Transverse colon (tissue), 4 donors: ENCODE measurements at regions not wholly inside any gene's neighbourhood (a gene's known extent, or its start where the extent isn't known, plus 50 kb on each side); places are given as distances from the start of the nearest gene placed in this dataset.

Experiments used
- CTCF ChIP-seq, 5 experiments: fragments of 200-600 bp in 3 of 5; fragments of 450-650 bp in 2 of 5; sonication (generic) in 3 of 5; IDR thresholded peaks; 1 replicate in 2 of 5; 2 replicates in 3 of 5; pipeline ENCODE4 v1.5.1; 2016 to 2017; ENCODE audit warnings: antibody characterized with exemption in 5 of 5, inconsistent platforms in 3 of 5, mild to moderate bottlenecking in 2 of 5, moderate library complexity in 1 of 5
- EP300 ChIP-seq: sonication (generic); formaldehyde crosslinking; IDR thresholded peaks from one replicate; pipeline ENCODE4 v1.6.1; 2017; ENCODE audit warnings: antibody characterized with exemption, low read depth
- POLR2A ChIP-seq: fragments of 450-650 bp; IDR thresholded peaks from one replicate; pipeline ENCODE4 v1.6.1; 2016; ENCODE audit warnings: antibody characterized with exemption, mild to moderate bottlenecking, moderate library complexity
- POLR2AphosphoS5 ChIP-seq, 3 donors: sonication (generic); formaldehyde crosslinking; IDR thresholded peaks; one replicate each; pipeline ENCODE4 v1.6.1; 2016; ENCODE audit warnings: antibody characterized with exemption in 3 of 3

GRCh38 chr20:19943061-19943521 lies 74.1 kb upstream of the NAA20 start:
- TF ChIP-seq POLR2A (no peak), CTCF (IDR thresholded peaks at IDR 0.05) (no peak), POLR2AphosphoS5 (IDR thresholded peaks at IDR 0.05) (no peak), EP300 (no peak)
